ENCODE measurements at regions not wholly inside any gene's neighbourhood (a gene's known extent, or its start where the extent isn't known, plus 50 kb on each side); places are given as distances from the start of the nearest gene placed in this dataset.

- TF ChIP-seq ZNF548 (tag by site-specific recombination; IDR thresholded peaks at IDR 0.05) (0 out of 2 replicates have a peak, but pooled peaks have one; percentile 19), ZNF146 (tag by site-specific recombination; IDR thresholded peaks at IDR 0.05) (no peak), ZIC2 (tag by site-specific recombination; IDR thresholded peaks at IDR 0.05) (peak; percentile 30)
- CTCF ChIA-PET: interaction anchor here (0.7 kb wide), 1 partner anchor 74 kb away, joined by 3 read pairs; no protein-coding TSS in a partner anchor
- Histone ChIP-seq H3K9me3 (ENCODE audit: control insufficient read depth, insufficient read depth, low read depth, low read length) (no peaks in the 10 kb centered on the region), H3K27ac (ENCODE audit: extremely low read depth, low read depth, low read length) (no peak overlapping the region), H3K4me3 (ENCODE audit: low read depth, low read length) (no peak overlapping the region), H3K4me1 (ENCODE audit: control insufficient read depth, insufficient read depth, low read length) (no peaks in the 10 kb centered on the region), H3K36me3 (ENCODE audit: control insufficient read depth in 2 of 2, insufficient read depth in 1 of 2, low read length in 2 of 2) (no peaks in the 10 kb centered on the region)
- POLR2A ChIA-PET: no interaction called here
Measured at GRCh38 chr6:84390334-84390733, 162.9 kb upstream of the CEP162 start.

- ChIA-PET POLR2A (no interaction called here), CTCF (no interaction called here)
- H3K4me3 ChIP-seq (ENCODE audit: low read depth, low read length): no peak overlapping the region
- H3K4me1 ChIP-seq (ENCODE audit: control insufficient read depth, insufficient read depth, low read length): no peaks in the 10 kb centered on the region
- no peak for TF ChIP-seq ZBTB1 (tag by site-specific recombination; IDR thresholded peaks at IDR 0.05)
- no peak for TF ChIP-seq ZNF488 (tag by site-specific recombination; IDR thresholded peaks at IDR 0.05)
- TF ChIP-seq SALL2 (tag by site-specific recombination; IDR thresholded peaks at IDR 0.05; ENCODE audit: borderline replicate concordance): no peak
- no peak for TF ChIP-seq ZNF350 (tag by site-specific recombination; IDR thresholded peaks at IDR 0.05)
- no peak for TF ChIP-seq SP7 (tag by site-specific recombination; IDR thresholded peaks at IDR 0.05)
- TF ChIP-seq ZNF549 (tag by site-specific recombination; IDR thresholded peaks at IDR 0.05): no peak
- no peak for TF ChIP-seq ZNF792 (tag by site-specific recombination; IDR thresholded peaks at IDR 0.05)
- no peak for TF ChIP-seq ZNF112 (tag by site-specific recombination; IDR thresholded peaks at IDR 0.05)
- TF ChIP-seq ZBTB21 (tag by site-specific recombination; IDR thresholded peaks at IDR 0.05): no peak
- no peak for TF ChIP-seq ZSCAN5A (tag by site-specific recombination; IDR thresholded peaks at IDR 0.05)
- no peak for TF ChIP-seq GLI2 (tag by site-specific recombination; IDR thresholded peaks at IDR 0.05; ENCODE audit: borderline replicate concordance, low read depth)
- TF ChIP-seq ZNF214 (tag by site-specific recombination; IDR thresholded peaks at IDR 0.05; ENCODE audit: borderline replicate concordance): no peak
- no peak for TF ChIP-seq ZNF580 (tag by site-specific recombination; IDR thresholded peaks at IDR 0.05)
- no peak for TF ChIP-seq ZNF280C (tag by site-specific recombination; IDR thresholded peaks at IDR 0.05)
- TF ChIP-seq ZNF354C (tag by site-specific recombination; IDR thresholded peaks at IDR 0.05; ENCODE audit: borderline replicate concordance, low read depth): no peak
- no peak for TF ChIP-seq ZBTB20 (tag by site-specific recombination; IDR thresholded peaks at IDR 0.05)
- H3K27ac ChIP-seq (ENCODE audit: extremely low read depth, low read depth, low read length): no peak overlapping the region
- H3K36me3 ChIP-seq (ENCODE audit: control insufficient read depth in 2 of 2, insufficient read depth in 1 of 2, low read length in 2 of 2): no peaks in the 10 kb centered on the region
- H3K9me3 ChIP-seq (ENCODE audit: control insufficient read depth, insufficient read depth, low read depth, low read length): no peaks in the 10 kb centered on the region
Measured at GRCh38 chr6:84379142-84379541, 151.7 kb upstream of the CEP162 start.

Data from HEK293 (cell line).